ENCODE measurements at regions not wholly inside any gene's neighbourhood (a gene's known extent, or its start where the extent isn't known, plus 50 kb on each side); places are given as distances from the start of the nearest gene placed in this dataset.

DNA sequence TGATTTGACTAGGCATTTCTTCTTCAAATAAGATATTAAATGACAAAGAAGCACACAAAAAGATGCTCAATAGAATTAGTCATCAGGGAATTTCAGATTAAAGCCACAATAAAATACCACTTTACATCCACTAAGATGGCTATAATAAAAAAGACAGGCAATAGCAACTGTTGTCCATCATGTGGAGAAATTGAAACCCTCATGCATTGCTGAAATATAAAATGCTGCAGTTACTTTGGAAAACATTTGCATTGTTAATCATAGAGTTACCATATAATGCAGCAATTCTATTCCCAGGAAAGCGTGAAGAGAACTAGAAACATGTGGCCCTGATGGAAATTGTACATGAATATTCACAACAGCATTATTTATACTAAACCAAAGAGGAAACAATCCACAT lies 605.5 kb upstream of the SLITRK1 start:
- no peak for TF ChIP-seq EZH2 (IDR thresholded peaks at IDR 0.05; ENCODE audit: borderline replicate concordance, insufficient read depth, low read depth, low read length, poor library complexity, severe bottlenecking)
- no peak for TF ChIP-seq CTCF (IDR thresholded peaks at IDR 0.05)

Data from B cell (primary cell).